PC-9 (cell line): ENCODE measurements at regions not wholly inside any gene's neighbourhood (a gene's known extent, or its start where the extent isn't known, plus 50 kb on each side); places are given as distances from the start of the nearest gene placed in this dataset.

ENCODE experiments used
- EZH2 ChIP-seq: fragments of 200-600 bp; sonication (generic); IDR thresholded peaks from 2 replicates; pipeline ENCODE4 v1.8.0; 2017; ENCODE audit warnings: antibody characterized with exemption, low read depth
- TF ChIP-seq, protein P1 (sequence below): fragments of 200-600 bp; sonication (generic); conservative IDR thresholded peaks from 2 replicates; pipeline ENCODE4 v1.6.1; 2017; ENCODE audit warnings: mixed run types, antibody characterized with exemption, mild to moderate bottlenecking, moderate library complexity

GRCh38 chr11:129295746-129296145 is 79.9 kb upstream of the BARX2 start:
- no peak for TF ChIP-seq EZH2
- TF ChIP-seq, protein P1, sequence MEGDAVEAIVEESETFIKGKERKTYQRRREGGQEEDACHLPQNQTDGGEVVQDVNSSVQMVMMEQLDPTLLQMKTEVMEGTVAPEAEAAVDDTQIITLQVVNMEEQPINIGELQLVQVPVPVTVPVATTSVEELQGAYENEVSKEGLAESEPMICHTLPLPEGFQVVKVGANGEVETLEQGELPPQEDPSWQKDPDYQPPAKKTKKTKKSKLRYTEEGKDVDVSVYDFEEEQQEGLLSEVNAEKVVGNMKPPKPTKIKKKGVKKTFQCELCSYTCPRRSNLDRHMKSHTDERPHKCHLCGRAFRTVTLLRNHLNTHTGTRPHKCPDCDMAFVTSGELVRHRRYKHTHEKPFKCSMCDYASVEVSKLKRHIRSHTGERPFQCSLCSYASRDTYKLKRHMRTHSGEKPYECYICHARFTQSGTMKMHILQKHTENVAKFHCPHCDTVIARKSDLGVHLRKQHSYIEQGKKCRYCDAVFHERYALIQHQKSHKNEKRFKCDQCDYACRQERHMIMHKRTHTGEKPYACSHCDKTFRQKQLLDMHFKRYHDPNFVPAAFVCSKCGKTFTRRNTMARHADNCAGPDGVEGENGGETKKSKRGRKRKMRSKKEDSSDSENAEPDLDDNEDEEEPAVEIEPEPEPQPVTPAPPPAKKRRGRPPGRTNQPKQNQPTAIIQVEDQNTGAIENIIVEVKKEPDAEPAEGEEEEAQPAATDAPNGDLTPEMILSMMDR, result no peak
